ENCODE measurements at regions not wholly inside any gene's neighbourhood (a gene's known extent, or its start where the extent isn't known, plus 50 kb on each side); places are given as distances from the start of the nearest gene placed in this dataset.

DNA sequence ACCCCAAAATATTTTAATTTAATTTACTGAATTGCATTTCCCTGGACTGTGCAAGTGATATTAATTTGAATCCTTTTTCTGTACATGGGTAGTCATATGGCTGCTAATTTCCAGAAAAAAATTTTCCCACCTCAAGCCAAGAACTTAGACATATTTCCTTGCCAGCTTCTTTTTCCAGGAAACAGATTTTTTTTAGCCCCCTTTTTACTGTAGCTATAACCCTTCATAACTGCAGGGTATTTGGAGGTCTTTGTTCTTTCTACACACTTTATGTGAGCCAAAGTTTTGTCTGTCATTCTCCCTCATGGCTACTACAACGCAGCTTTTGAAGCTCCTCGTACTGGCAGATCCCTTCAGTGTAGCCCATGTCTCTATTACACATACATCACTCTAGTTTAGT, 261.2 kb upstream of the PIK3R1 start:
- no peak for TF ChIP-seq CTCF (IDR thresholded peaks at IDR 0.05; ENCODE audit: control insufficient read depth, insufficient read depth, low read depth, low read length, missing control alignments)
- no peak for DNase-seq (ENCODE audit: low read depth)
- H3K4me3 ChIP-seq (ENCODE audit: control insufficient read depth, low read depth, low read length) = no peak overlapping the region

DNA sequence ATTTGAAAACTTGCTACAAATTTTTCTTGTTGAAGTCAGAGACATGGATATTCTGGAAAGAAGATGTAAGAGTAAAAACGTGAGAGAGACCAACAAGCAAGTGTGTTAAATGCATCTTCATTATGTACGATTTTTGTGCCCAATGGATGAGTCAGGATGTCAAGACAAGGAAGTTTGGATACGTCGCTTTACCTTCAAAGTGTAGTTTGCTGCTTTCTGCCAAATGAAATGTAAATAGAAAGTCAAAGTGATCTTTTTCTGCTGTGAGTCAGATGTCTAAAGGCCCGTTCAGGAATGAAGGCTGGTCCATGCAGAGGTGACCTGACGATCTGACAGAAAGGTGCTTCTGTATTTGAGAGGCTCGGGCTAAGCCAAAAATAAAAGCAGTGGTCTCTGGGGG, 273.1 kb upstream of the PIK3R1 start:
- H3K4me3 ChIP-seq (ENCODE audit: control insufficient read depth, low read depth, low read length) = no peak overlapping the region
- TF ChIP-seq CTCF (IDR thresholded peaks at IDR 0.05; ENCODE audit: control insufficient read depth, insufficient read depth, low read depth, low read length, missing control alignments) = no peak
- no peak for DNase-seq (ENCODE audit: low read depth)

DNA sequence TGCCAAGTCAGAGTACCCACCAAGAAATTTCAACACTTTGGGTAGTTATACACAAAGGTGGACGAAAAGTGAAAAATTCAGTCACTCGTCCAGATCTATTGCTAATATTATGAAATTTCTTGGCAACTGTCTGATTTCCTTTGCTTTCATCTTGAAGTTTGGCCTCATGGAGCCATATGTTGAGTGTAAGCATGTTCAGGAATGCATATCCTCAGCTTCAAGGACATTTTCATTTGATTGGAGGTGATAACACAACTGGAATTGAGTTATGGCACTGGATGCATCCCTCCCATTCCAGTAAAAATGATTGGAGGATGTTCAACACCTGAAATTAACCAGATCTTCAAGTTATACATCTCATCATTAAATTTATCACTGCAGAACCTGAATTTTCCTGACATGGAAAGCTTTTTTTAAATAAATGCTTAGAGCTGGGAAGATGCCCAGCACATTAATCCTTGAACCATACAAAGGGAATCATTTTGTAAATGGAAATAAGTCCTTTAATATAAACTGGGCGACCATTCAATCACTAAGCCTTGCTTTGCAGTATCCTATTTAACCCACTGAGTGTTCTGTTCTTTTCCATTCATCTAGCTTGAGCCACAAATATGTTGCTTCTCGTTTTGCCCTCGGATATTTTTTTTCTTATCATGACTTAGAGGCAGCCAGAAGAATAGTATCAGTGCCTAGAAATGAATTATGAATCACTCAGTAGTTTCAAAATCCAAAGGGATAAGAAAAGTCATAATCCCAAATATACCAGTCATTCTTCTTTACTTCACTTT, 273.7 kb upstream of the PIK3R1 start:
- no peak for TF ChIP-seq CTCF (IDR thresholded peaks at IDR 0.05; ENCODE audit: control insufficient read depth, insufficient read depth, low read depth, low read length, missing control alignments)
- no peak overlapping the region for H3K4me3 ChIP-seq (ENCODE audit: control insufficient read depth, low read depth, low read length)
- peak; percentile 38 for DNase-seq (ENCODE audit: low read depth)

DNA sequence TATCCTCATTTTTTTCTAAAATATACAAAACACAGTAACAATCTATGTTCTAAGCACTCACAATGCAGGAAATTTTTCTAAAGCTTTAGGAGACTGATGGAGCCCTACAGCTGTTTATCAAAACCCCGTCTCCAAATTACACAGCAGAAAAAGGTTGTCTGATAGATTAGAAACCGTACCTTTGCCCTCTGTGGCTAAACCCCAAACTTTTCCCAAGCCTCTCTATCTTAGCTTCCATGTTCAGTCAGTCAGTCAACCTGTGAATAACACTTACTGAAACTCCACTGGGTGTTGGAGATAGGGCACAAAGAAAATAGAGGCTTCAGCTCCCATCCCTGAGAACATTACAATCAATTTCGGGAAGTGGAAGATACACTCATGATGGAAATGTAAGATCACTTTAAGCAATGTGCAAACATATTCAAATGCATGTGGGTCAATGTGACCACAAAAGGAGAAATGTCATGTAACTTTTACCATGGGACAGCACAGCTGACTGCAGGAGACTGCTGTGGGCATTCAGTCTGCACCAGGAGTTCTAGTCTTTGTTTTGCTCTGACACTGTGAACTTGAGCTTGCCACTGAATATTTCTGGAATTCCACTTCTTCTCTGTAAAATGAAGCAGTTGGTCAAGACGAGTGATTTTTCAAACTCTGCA, 279.5 kb upstream of the PIK3R1 start:
- DNase-seq (ENCODE audit: low read depth) = no peak
- no peak for TF ChIP-seq CTCF (IDR thresholded peaks at IDR 0.05; ENCODE audit: control insufficient read depth, insufficient read depth, low read depth, low read length, missing control alignments)
- H3K4me3 ChIP-seq (ENCODE audit: control insufficient read depth, low read depth, low read length) = no peak overlapping the region

DNA sequence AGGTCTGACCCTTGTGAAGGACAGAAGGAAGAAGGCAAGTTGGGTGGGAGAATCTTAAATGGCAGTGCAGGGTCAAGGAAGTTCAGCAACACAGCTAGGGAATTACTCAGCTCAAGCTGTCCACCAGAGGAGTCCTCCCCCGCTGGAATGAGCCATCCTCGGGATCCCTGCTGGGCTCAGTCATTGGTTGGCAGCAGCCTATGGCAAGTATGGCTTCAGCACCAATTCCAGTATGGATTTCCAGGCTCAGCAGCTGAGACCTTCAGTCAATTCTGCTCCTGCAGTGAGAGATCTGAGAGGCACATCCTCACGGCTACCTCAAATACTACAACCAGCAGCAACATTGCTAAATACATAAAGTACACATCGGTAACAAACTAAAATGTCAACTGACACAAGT, 280.6 kb upstream of the PIK3R1 start:
- no peak for DNase-seq (ENCODE audit: low read depth)
- no peak for TF ChIP-seq CTCF (IDR thresholded peaks at IDR 0.05; ENCODE audit: control insufficient read depth, insufficient read depth, low read depth, low read length, missing control alignments)
- H3K4me3 ChIP-seq (ENCODE audit: control insufficient read depth, low read depth, low read length) = no peak overlapping the region

- H3K4me3 ChIP-seq (ENCODE audit: control insufficient read depth, low read depth, low read length) = no peak overlapping the region
- TF ChIP-seq CTCF (IDR thresholded peaks at IDR 0.05; ENCODE audit: control insufficient read depth, insufficient read depth, low read depth, low read length, missing control alignments) = no peak
- DNase-seq (ENCODE audit: low read depth) = no peak
Observed at GRCh38 chr5:67925511-67925910, 290.0 kb upstream of the PIK3R1 start.

All from AG09309 (cell line).